GM19395 (cell line): ENCODE measurements at regions not wholly inside any gene's neighbourhood (a gene's known extent, or its start where the extent isn't known, plus 50 kb on each side); places are given as distances from the start of the nearest gene placed in this dataset.
"Not testable (repeated sequence)": the region's sequence is repeated elsewhere in the genome, so short reads cannot be mapped to it uniquely, and the experiment has no call there.

Experiments used
- ATAC-seq: cut with Tn5 transposase; IDR thresholded peaks from one replicate; pipeline ENCODE4 v1.9.1; 2021; ENCODE audit warnings: mild to moderate bottlenecking, moderate library complexity; ENCODE audit not compliant: unreplicated experiment

DNA sequence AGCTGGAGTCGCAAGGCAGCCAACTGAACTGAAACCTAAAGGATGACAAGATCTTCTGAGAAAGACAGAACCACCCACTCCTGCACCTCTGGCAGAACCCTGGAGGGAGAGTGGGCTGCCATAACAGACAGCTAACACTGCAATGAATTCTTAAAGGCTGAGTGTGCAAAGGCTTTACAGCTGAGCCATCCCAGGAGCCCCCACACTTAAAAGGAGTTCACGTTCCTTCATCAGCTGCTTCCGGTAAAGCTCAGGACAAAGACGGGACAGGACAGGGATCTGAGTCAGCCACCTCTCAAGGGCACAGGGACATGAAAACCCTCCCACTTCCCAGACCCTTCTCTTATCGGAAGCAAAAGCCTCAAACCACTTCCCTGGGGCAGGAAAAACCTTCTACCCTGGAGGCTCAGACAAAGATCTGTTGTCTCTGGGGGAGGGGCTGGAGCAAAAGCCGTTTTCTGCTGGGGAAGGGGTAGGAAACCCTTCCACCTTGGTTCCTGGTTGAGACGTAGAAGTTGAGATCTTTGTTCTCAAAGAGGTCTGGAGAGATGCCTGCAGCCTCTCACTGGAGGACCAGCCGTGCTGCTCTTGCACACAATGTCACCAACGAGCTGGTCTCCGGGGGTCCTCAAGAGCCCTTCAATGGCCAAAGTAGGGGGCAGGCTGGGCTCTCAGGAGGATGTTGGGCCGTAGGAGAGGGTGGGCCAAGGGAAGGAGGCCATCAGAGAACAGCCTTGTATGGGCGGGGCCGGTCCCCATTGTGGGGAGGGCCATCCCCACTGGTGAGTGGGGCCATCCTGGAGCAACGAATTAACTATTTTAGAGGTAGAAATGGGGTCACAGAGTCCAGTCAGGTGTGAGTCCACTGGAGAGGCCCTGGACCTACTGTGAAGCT is 452.4 kb downstream of the PTPRU start:
- no peak for ATAC-seq

DNA sequence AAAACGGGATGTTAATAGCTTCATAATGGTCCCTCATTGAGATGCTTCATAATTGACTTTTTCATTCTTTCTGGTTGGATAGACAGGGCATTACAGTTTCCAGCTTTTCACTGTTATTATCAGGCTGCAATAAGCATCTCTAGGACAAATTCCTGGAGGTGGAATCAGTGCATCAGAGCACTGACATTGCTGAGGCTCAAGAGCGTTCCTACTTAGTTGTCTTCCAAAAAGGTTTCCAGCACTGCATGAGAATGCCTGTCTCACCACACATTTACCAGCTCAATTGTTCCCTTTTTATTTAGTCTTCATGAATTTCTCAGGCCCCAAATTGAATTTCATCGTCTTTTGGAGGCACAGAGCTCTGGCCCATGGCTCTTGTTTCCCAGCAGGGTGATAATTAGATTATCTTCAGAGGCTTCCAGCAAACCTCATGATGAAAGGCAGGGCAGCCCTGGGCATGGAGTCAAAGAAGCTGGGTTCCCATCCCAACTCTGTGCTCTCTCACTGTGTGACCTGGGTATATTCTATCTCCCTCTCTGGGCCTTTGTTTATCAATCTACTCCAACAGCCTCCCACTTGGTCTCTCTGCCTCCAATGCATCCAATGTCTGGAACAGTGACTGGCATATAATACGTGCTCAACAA is 451.4 kb downstream of the PTPRU start:
- no peak for ATAC-seq

DNA sequence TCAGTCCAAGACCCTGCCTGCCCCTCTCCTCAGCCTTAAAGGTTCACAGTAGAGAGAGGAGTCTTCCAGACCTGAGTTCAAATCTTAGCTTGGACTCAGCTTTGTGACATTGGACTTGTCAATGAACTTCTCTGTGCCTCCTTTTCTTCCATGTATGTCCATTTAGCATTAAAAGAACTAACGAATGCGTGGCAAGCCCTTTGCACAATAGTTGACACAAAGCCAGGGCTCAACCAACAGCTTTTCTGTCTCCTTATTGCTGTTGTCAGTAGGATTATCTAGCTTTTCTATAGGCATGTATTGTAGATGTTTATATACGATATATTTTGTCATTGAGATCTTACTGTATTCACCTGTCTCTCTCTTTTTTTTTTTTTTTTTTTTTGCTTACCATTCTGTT is 450.8 kb downstream of the PTPRU start:
- ATAC-seq, result no peak

DNA sequence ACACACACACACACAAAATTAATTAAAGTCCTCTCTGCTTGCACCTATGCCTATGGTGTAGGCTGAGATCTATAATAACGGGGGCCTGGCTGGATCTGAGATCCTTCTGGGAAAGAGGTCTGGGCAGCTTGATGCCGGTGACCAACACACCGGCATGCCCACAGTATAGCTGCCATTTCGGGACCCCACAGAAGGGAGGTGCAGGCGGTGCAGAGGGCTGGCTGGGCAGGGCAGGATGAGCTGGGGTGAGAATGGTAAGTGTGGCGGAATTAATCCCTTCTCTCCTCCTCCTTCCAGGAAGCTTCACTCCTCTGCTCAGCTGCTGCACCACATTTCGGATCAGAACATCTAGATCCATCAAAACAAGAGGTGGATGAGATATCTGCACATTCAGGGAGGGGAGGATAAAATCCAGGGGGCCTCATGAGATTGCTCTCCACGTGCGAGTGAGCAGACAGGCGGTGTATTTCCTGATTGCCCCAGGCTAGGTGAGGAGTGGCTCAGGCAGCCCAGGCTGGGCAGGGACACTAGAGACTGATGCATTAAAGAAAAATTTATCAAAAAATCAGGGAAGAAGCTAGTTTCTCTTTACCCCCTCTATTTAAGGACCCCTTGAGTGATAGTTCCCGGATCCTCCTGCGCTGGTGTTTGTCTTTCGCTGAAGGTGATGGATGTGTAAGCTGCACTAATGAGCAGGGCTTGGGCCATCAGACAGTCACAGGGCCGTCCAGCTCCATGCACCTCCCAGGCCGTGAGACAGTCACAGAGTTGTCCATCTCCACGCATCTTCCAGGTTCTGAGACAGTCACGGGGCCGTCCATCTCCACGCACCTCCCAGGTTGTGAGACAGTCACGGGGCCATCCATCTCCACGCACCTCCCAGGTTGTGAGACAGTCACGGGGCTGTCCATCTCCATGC is 449.9 kb downstream of the PTPRU start:
- no peak for ATAC-seq

DNA sequence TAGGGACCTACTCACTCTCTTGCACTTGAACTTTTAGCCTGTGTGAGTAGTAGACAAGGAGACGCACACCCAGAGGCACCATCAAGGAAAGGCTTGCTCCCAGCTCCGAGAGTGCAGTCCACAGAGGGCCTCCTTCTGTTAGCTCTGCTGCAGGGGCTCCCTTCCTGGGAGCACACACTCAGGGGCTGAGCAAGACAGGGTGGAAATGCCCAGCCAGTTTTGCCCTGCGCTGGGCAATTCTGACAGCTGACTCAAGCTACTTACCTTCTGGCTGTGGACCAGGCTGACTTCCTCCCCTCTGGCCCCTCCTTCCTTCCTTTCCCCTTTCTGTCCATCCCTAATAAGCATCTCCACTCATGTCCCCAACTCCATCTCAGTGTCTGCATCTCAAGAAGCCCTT is 449.1 kb downstream of the PTPRU start:
- no peak for ATAC-seq

DNA sequence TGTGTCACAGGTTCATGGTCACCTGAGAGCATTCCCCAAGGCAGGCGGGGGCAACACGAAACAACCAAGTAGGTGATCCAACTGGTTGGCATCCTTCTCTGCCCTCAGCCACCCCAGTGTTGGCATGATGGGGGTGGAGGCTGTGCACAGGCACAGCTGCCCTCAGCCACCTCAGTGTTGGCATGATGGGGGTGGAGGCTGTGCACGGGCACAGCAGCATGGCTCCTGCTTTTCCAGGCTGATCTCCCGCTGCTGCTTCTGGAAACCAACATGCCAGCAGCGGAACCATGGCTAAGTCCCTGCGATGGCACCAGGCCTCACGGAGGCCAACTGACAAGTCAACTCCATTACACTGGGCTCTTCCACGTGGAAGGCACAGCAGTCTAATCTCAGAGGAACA is 447.8 kb downstream of the PTPRU start:
- ATAC-seq, result no peak

DNA sequence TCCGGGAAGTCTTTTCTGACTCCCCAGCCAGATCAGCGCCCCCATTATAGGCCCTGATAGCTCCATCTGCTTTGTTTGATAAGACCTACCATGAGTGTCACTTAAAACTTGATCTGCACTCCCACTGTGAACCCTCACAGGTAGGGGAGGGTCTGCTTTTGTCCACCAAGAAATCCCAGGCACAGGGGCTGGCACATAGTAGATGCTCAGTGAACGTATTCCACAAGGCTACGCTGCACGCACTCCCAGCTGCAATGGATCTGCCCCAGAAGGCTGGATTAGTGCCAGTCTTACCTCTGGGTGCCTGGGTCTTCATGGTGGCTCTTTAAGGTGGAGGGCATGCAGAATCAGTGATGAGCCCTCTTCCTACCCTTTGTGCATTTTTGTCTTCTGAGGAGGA is 447.1 kb downstream of the PTPRU start:
- no peak for ATAC-seq

DNA sequence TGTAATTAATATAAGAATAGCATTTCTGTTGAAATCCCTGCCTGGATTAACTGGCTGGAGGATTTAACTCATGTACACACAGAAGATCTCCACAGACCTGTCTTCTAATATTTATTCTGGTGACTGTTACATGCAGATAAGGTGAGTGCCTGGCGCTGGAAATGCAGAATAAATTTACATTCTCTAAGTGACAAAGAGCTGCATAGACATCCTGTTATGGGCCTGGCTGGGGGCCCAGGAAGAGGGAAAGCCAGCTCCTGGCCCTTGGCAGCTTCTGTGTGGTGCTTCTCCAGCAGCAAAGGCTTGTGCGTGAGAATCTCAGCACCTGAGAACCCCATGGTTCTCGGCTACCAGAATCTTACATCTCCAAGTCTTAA is 446.6 kb downstream of the PTPRU start:
- no peak for ATAC-seq

DNA sequence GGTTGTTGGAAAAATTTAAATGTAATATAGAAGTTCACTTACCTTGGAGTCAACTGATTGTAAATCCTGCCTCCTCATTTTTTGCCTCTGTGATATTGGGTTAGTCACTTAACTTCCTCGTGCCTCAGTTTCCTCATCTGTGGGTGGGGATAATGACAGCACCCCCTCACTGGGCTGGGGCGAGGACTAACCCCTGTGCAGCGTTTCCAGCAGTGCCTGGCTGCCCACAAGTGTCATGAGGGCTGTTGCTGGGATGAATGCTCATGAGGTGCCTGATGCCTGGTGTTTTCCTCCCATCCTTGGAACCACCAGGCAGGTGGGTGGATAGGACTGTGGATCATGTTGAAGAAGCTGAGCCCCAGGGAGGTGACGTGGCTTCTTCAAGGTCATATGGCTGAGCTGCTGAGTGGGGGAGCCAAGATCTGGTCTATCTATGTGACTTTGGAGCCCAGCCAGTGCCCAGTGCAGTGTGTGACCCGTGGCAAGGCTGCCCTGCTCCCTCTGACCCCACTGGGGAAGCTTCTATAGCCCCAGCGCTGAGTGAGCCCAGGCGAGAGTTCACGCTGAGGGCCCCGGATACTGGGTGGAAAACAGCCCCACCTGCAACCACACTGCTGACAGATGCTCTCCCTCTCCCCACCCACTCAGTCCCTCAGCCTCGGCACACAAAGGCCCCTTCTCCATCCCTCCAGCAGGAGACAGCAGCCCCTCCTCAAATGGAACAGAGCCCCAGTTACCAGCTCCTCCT is 446.0 kb downstream of the PTPRU start:
- ATAC-seq, result no peak

DNA sequence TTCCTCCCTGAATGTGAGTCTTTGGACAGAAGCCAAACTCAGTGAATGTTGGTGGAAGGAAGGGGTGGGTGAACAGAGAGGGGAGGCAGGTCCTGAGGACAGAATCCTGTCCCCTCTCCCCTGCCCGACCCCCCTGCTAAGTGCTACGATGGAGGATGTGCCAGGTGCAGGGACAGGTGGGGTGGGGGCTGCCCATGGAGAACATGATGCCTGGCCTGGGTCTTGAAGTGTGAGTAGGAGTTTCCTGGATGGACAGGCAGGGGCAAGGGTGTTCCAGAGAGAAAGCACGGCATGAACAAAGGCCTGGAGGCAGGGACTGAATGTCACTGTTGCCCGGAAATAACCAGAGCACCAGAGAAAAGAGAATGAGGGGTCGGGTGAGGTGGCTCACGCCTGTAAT is 445.1 kb downstream of the PTPRU start:
- ATAC-seq, result not testable (repeated sequence)

DNA sequence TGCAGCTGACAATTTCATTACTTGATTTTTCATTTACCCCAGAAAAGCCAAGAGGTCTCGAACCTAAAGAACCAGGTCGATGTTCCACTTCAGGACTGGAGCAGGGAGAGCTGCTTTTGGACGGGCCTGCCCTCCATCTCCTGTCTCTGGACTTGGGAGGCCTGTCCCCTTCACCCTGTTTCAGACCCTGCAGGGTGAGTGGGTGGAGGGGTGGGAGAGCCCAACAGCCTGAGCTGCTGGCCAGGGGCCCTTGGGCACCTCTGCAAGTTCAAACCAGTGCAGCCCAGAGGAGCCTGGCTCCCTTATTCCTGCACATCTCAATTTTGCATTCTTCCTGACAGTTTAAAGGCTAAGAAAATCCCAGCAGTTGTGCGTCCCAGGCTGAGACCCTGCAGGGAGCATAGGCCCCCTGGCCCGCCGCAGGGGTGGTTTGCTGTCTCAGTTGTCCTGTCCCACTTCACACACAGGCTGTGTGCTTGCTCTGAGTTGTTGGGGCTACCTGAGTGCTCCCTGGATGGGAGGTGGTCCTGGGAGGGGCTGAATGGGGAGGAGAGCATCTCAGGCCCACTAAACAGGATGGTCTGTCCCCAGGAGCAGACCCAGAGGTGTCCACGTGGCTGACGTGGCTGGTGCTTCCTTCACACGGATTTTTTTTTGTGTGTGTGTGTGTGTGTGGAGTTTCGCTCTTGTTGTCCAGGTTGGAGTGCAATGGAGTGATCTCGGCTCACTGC is 443.7 kb downstream of the PTPRU start:
- ATAC-seq, result no peak

DNA sequence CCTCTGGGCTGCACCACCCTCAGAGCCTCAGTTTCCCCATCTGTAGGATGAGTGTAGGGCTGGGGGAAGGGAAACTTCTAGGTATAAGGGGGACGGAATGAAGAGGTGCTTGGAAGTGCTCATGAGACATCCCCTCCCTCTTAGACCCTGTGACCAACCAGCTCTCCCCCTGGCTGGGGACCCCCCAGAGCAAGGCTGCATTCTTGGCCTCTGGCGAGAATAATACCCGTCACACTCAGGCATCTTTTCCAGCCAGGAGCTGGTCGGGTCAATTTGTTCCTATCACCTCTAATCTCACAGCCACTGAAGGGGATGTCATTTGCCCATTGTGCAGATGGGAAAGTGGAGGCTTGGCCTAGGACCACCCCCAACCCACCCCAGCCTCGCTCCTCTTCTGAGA is 443.0 kb downstream of the PTPRU start:
- no peak for ATAC-seq

DNA sequence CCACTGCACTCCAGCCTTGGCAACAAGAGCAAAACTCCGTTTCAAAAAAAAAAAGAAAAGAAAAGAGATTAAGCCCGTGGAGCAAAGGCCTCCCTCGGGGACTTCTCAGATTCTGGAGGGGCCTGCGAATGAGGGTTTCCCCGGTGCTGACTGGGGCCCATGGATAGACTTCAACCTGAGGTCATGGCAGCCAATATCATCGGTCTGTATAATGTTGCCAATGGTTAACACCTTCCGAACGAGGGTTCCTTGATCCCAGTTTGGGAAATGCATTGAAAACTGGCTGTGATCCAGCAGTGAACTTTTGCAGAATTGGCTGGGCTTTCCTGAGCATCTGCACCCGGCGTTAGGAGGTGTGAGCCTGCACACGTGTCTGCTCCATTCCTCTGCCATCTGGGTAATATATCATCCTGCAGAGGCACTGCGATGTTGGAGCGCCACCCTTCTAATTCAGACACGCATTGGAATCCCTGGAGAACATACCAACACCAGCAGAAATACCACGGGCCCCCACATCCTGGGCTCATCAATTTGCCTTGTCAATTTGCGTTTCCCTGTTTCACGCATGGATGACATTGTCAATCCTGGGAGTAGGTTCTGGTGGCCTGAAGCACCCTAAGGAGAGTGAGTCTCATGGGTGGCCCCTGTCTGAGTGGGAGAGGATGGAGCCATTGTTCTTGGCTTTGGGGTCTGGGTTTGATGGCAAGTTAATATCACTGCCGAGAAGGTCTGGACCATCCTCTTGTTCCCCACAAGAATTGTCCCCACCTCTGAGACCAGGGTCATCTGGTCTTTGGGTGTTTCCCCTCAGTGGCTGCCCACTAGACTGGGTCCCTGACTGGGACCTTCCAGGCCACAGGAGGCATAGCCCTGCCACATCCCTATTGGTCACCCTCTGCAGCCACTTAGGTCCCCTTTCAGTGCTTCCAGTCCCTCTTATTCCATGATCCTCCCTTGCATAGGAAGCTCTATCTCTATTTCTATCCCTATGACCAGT is 441.0 kb downstream of the PTPRU start:
- no peak for ATAC-seq

DNA sequence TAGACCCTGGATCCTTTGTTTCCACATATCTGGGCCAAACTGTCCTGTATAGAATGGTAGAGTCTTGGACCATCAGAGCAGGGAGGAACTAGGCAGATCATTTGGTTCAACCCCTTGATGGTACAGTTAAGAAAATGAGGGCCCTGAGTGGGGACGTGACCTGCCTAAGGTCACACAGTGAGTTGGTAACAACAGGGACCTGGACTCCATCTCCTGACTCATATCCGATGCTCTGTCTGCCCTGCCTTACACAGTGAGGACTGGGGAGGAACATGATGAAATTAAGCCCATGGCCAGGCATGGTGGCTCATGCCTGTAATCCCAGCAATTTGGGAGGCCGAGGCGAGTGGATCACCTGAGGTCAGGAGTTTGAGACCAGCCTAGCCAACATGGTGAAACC is 440.2 kb downstream of the PTPRU start:
- ATAC-seq, result no peak

DNA sequence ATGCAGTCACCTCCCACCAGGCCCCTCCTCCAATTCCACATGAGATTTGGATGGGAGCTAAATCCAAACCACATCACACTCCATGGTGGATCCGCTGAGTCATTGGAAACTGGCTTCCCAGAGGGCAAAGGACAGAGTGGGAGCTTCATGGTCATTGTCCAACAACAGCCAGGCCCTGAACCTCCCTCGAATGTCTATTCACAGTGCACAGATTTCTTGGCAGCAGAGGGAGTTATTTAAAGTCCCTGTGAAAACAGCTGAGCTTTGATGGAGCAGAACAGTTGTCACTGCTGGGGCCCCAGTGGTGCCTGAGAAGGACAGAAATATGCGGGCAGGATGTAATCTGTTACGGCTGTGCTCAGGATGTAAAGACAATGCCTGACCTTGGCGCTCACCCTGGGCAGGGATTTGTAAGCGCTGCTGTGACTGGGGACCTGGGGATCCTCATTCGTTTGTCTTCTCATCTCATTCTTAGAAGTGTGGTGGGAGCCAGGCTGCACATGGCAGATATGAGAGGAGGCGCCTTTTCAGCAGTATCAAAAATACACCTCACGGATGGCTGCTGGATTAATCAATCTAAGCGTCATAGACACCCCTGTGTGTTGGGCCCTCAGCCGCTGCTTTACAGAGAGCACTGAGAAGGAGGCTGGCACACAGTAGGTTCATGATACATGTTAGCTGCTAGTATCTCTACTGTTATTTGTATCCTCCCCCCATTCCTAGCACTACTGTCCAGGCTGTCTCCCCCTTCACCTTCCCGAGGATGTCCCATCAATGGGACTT is 439.4 kb downstream of the PTPRU start:
- ATAC-seq, result no peak

DNA sequence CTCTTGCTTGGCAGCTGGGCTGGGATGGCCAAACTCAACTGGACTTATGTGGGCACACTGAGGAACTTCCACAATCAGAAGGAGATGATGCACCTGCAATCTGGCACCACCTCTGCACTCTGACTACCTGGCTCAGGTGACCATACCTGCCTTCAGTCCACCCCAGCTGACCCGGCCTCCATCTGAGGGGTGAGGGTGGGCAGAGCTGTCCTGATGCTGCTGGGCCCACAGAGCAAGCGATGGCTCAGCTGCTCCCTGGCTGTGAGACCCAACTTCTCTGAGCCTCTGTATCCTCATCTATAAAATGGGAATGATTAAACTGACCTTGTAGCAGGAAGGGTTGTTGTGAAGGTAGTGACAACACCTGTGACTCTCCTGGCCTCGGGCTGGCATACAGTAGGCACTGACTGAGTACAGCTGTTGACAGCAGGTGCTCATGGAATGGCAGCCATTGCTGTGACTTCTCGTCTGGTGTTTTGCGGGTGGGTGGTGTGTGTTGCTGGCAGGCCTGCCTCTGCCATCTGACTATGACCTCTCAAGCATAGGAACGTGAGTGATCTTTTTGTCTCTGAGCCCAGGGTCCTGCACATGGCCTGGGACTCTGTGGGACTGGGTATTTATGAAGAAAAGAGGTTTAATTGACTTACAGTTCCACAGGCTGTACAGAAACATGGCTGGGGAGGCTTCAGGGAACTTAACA is 438.5 kb downstream of the PTPRU start:
- no peak for ATAC-seq
